NCI-H1092 treated with DMSO at 0.1 percent for 48 hours (cell line): ENCODE measurements at regions not wholly inside any gene's neighbourhood (a gene's known extent, or its start where the extent isn't known, plus 50 kb on each side); places are given as distances from the start of the nearest gene placed in this dataset.

Experiments used
- DNase-seq: peaks from one replicate; lab custom pipeline; 2025; lab: John Stamatoyannopoulos, UW

GRCh38 chr9:11928871-11929321 is 764.3 kb upstream of the TYRP1 start:
- DNase-seq, result no peak

DNA sequence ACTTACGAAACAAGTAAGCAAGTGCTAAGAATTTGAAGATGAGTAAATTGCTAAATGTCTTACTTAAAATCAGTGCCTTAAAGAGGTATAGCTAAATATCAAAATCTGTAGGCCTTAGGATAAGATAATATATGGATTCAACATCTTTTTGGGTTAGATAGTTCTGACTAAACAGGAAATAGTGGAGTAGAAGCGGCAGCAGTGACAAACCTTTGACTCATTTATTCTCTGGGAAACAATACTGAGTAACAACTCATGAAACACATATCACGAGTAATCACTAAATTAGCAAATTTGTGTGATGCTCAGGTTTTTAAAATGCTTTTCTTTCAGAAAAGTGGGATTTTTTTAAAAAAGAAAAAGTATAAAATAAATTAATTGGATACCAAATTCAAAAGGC is 762.1 kb upstream of the TYRP1 start:
- no peak for DNase-seq

DNA sequence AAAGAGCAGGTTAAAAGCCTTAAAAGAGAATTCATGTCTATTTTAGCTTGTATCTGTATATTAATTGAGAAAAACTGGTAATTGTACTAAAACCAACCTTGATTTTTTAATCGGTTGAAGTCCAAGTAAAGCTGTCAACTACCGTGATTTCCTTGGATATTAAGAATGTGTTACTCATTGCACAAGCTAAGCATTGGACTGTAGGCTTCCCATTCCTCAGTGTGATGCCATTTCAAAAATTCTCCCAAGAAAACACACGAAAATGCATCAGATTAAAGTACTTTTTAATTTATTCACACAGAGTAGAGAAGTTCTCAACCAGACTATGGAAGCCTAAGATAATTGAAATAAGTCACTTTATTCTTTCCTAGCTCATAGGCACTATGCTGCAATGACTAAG is 761.4 kb upstream of the TYRP1 start:
- DNase-seq, result no peak

DNA sequence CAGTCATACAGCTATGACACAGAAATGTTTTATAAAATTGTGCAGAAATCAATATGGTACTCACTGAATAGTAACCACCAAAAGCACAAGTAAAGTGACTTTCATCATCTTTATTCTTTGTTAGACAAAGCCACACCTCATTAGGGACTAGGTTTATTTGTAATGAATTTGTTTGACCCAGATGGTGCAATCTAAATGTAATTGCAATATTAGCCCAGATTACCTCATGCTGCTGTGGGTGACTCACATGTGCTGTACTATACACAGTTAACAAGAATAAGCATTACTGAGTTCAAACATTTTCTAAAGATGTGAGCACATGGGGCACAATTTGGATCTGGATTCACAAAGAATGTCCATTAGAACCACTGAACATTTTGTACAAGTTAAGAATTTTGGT is 759.3 kb upstream of the TYRP1 start:
- no peak for DNase-seq

DNA sequence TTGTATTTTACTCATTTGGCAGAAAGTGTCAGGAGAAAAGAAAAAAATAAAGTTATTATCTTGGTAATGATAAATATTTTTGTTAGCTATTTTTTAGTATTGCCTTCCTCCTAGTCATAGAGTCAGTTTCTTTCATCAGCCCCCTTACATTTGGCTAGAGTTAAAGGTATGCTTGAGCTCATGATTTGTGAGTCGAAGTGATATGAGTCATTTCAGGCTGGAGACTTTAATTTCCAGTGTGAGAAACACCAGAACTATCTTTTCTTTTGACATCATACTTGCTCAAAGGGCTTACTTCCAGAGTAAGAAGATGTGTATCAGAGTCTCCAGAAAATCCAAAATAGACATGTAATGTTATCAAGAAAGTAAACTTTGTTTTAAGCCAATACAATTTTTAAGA is 746.7 kb upstream of the TYRP1 start:
- no peak for DNase-seq

- no peak for DNase-seq
These were observed 730.9 kb upstream of the TYRP1 start for GRCh38 chr9:11962327-11962726.

GRCh38 chr9:11966786-11967185 is 726.4 kb upstream of the TYRP1 start:
- peak; percentile 12 for DNase-seq

DNA sequence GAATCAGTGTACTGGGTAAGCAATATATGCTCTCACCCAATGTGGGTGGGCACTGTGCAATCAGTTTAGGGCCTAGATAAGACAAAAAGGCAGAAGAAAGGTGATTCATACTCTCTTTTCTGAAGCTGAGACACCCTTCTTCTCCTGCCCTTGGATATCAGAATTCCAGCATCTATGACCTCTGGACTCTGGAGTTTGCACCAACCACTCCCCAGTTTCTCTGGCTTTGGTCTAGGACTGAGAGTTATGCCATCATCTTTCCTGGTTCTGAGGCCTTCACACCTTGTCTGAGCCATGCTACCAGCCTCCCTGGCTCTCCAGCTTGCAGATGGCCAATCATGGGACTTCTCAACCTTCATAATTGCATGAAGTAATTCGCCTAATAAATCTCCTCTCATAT is 724.6 kb upstream of the TYRP1 start:
- no peak for DNase-seq

- DNase-seq, result no peak
These were observed 720.2 kb upstream of the TYRP1 start for GRCh38 chr9:11973011-11973410.

- no peak for DNase-seq
These were observed 719.7 kb upstream of the TYRP1 start for GRCh38 chr9:11973511-11973910.

DNA sequence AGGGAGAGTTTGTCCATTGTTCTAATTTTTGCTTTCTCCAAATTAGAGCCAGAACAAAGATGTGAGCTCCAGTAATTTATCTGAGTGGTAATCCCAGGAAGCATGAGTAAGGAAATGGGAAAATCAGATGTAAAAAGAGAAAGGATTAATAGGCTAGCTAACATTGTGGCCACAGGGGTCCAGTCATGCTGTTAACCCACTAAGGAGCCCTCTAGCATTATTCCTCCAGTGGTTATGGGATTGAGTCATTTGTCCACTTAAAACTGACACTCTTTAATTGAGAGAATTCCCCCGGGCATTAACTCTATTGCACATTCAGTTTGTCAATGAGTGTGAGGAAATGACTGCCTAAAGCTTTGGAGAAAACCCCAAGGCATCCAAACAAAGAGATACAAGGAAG is 700.3 kb upstream of the TYRP1 start:
- DNase-seq, result no peak

GRCh38 chr9:12014488-12014887 is 678.7 kb upstream of the TYRP1 start:
- no peak for DNase-seq

GRCh38 chr9:12054235-12054634 is 639.0 kb upstream of the TYRP1 start:
- no peak for DNase-seq

DNA sequence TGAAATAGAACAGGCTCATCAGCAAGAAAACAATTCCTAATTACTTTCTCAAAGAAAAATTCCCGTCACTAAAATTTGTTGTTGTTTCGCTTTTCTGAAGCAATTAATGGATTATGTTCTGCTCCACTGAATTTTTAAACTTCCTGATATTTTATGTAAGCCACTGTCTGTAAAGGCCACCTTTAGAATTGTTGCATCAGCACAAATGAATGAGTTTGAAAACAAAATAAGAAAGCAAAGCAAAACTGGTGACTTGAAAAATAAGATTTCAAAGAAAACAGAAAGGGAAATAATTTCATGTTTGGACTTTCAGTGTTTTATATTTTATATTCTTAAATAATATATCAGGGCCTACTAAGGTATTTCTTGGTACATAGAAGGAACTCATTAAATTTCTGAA is 636.3 kb upstream of the TYRP1 start:
- DNase-seq, result no peak

GRCh38 chr9:12060067-12060466 is 633.1 kb upstream of the TYRP1 start:
- DNase-seq, result no peak

DNA sequence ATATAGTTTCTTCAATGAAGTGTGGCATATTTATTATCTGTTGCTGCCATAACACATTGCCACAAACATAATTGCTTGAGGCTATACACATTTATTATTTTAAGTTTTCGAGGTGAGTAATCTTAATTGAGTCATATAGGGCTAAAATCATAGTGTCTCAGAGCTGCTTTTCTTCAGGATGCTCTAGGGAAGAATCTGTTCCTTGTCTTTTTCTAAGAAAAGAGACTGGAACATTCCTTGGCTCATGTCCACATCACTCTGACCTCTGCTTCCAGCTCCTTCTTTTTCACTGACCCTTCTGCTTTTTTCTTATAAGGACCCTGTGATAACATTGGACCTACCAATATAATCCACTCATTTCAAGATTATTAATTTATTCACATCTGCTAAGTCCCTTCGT is 632.4 kb upstream of the TYRP1 start:
- DNase-seq, result no peak

DNA sequence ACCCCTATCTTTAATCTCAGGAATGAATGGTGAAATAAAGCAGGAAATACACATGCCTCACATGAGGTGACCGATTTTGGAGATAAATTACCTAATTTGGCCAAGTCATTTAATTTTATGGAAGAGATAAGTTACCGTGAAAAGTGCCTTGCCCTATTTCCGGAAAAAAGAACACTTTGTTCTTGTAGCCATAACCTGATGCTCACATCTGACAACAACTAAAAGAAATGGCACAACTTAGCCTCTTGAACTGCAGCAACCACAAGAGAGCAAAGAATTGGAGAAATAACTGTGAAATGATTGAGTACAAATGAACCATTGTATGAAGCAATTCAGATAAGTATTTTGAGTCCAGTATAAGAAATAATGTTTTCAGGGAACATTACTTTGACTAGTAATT is 628.1 kb upstream of the TYRP1 start:
- DNase-seq, result no peak

- no peak for DNase-seq
These were observed 627.5 kb upstream of the TYRP1 start for GRCh38 chr9:12065686-12066085.

GRCh38 chr9:12066455-12067035 is 626.6 kb upstream of the TYRP1 start:
- DNase-seq, result no peak

- DNase-seq, result no peak
These were observed 623.8 kb upstream of the TYRP1 start for GRCh38 chr9:12069366-12069765.

DNA sequence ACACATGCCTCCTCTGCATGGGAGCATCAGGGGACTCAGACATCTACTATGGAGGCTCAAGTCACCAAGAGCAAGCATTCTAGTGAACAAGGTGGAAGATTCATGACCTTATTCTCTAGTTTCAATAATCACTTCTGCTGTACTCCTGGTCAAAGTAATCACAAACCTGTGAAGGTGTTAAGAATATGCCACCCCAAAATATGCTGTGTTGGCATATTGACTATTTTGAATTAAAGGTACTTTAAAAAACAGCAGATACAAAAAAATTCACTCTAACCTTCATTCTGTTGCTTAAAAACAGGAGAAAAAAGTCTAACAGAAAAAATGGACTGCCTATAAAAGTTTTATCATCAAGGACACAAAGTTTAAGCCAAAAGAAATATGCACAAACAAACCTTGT is 607.8 kb upstream of the TYRP1 start:
- DNase-seq, result no peak

GRCh38 chr9:12091865-12092527 is 601.2 kb upstream of the TYRP1 start:
- DNase-seq, result no peak

- DNase-seq, result no peak
These were observed 599.1 kb upstream of the TYRP1 start for GRCh38 chr9:12094046-12094445.

DNA sequence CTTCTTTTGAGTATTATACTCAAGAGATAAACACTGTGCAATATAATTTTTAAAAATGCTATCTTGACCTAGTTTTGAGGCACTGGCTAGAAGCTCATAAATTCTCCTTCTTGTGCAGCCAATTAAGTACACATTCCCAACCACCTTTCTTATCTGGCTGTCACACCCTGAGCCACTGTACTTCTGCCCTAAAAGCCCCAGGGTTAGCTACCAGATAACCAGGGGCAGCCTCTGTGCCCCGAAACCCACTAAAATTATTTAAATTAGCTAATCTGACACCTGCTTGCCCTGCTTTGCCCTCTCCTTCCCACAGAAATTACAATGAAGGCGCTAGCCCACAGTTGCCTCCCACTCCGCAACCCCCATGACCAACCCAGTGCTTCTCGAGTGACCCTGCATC is 597.3 kb upstream of the TYRP1 start:
- DNase-seq, result no peak
